Trophoblast cell (in vitro differentiated cells and primary cell): ENCODE measurements at regions not wholly inside any gene's neighbourhood (a gene's known extent, or its start where the extent isn't known, plus 50 kb on each side); places are given as distances from the start of the nearest gene placed in this dataset.
A peak's percentile ranks its signal among the peaks of the same experiment; 100 is the strongest.

Experiments
- DNase-seq, 2 donors: peaks; one replicate each; pipeline ENCODE4 v3.0.0-alpha.2; 2016
- H2AFZ ChIP-seq: 2 replicates; pipeline ENCODE4 v1.6.1; 2013; ENCODE audit warnings: low read length, moderate library complexity, mild to moderate bottlenecking; ENCODE audit not compliant: insufficient read depth, poor library complexity
- H2AK5ac ChIP-seq: 2 replicates; pipeline ENCODE4 v1.6.1; 2013; ENCODE audit warnings: mild to moderate bottlenecking, low read length
- H2BK120ac ChIP-seq: 2 replicates; pipeline ENCODE4 v1.6.1; 2013; ENCODE audit warnings: low read length, mild to moderate bottlenecking, moderate library complexity; ENCODE audit not compliant: insufficient read depth, poor library complexity
- H2BK12ac ChIP-seq: 2 replicates; pipeline ENCODE4 v1.6.1; 2013; ENCODE audit warnings: mild to moderate bottlenecking, low read length, moderate library complexity
- H2BK5ac ChIP-seq: 2 replicates; pipeline ENCODE4 v1.6.1; 2013; ENCODE audit warnings: low read length, low read depth, moderate library complexity, mild to moderate bottlenecking; ENCODE audit not compliant: poor library complexity
- H3K14ac ChIP-seq: 2 replicates; pipeline ENCODE4 v1.6.1; 2013; ENCODE audit warnings: mild to moderate bottlenecking, low read length
- H3K18ac ChIP-seq: 2 replicates; pipeline ENCODE4 v1.6.1; 2013; ENCODE audit warnings: mild to moderate bottlenecking, low read length
- H3K23ac ChIP-seq: 2 replicates; pipeline ENCODE4 v1.6.1; 2013; ENCODE audit warnings: low read length
- H3K27ac ChIP-seq: 2 replicates; pipeline ENCODE4 v1.5.1; 2013; ENCODE audit warnings: low read depth, mild to moderate bottlenecking, inconsistent platforms, low read length, moderate library complexity
- H3K27me3 ChIP-seq: 2 replicates; pipeline ENCODE4 v1.6.1; 2013; ENCODE audit warnings: inconsistent platforms, mild to moderate bottlenecking, low read length, moderate library complexity; ENCODE audit not compliant: insufficient read depth
- H3K36me3 ChIP-seq, 2 experiments: 1 replicate in 1 of 2; 2 replicates in 1 of 2; pipeline ENCODE4 v1.6.1; 2013; ENCODE audit warnings: low read length in 2 of 2, mild to moderate bottlenecking in 2 of 2, moderate library complexity in 1 of 2; ENCODE audit not compliant: insufficient read depth in 2 of 2, control insufficient read depth in 1 of 2
- H3K4ac ChIP-seq: 2 replicates; pipeline ENCODE4 v1.6.1; 2013; ENCODE audit warnings: low read depth, mild to moderate bottlenecking, low read length, moderate library complexity
- H3K4me1 ChIP-seq, 2 experiments: 1 replicate in 1 of 2; 2 replicates in 1 of 2; pipeline ENCODE4 v1.6.1; 2013; ENCODE audit warnings: low read length in 2 of 2, mild to moderate bottlenecking in 2 of 2, moderate library complexity in 1 of 2; ENCODE audit not compliant: insufficient read depth in 2 of 2, control insufficient read depth in 1 of 2
- H3K4me2 ChIP-seq: 2 replicates; pipeline ENCODE4 v1.6.1; 2013; ENCODE audit warnings: inconsistent platforms, mild to moderate bottlenecking, low read length, moderate library complexity
- H3K4me3 ChIP-seq: 2 replicates; pipeline ENCODE4 v1.5.1; 2013; ENCODE audit warnings: mild to moderate bottlenecking, low read depth, low read length, inconsistent platforms
- H3K79me1 ChIP-seq: one replicate; pipeline ENCODE4 v1.6.1; 2013; ENCODE audit warnings: low read length
- H3K79me2 ChIP-seq: 2 replicates; pipeline ENCODE4 v1.6.1; 2013; ENCODE audit warnings: low read length, mild to moderate bottlenecking; ENCODE audit not compliant: control insufficient read depth, insufficient read depth, poor library complexity
- H3K9ac ChIP-seq: 2 replicates; pipeline ENCODE4 v1.6.1; 2013; ENCODE audit warnings: mild to moderate bottlenecking, low read length
- H3K9me3 ChIP-seq: 2 replicates; pipeline ENCODE4 v1.6.1; 2013; ENCODE audit warnings: low read depth, mild to moderate bottlenecking, control low read depth, inconsistent platforms, low read length; ENCODE audit not compliant: insufficient read depth
- H4K12ac ChIP-seq: 2 replicates; pipeline ENCODE4 v1.6.1; 2013; ENCODE audit warnings: low read depth, mild to moderate bottlenecking, low read length, moderate library complexity
- H4K8ac ChIP-seq: 2 replicates; pipeline ENCODE4 v1.6.1; 2013; ENCODE audit warnings: low read depth, mild to moderate bottlenecking, low read length, moderate library complexity
- H4K91ac ChIP-seq: one replicate; pipeline ENCODE4 v1.6.1; 2013; ENCODE audit warnings: low read depth, mild to moderate bottlenecking, low read length, moderate library complexity
- WGBS: extraction: QIAGEN DNeasy Blood & Tissue Kit; methylation state at CpG from one replicate; pipeline ENCODE4 v1.1.7; 2013; ENCODE audit warnings: missing lambda C conversion rate; ENCODE audit not compliant: insufficient read length, insufficient coverage; ENCODE audit errors: extremely low coverage; 5-methylcytosine and 5-hydroxymethylcytosine counted together

DNA sequence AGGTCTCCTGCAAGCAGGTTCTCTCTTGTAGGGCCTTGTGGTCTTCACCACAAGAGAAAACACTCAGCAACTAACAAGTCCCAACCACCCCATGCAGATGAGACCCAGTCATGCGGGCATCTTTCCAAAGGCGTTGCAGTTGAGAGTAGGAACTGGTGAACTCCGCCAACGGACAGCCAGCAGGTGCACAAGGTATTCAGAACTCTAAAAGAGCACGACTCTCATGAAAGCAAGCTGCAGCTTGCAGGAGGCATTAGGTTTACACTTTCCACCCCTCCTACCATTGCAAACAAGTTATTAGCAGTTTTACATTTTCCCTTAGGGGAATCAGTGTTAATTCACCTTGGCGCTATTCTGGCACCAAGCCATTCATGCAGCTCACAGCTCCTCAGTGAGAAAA, 173.4 kb upstream of the KIT start:
- Histone ChIP-seq H3K79me2 (no peaks in the 10 kb centered on the region), H3K4me3 (no peak overlapping the region), H2BK12ac (no peak overlapping the region), H2BK5ac (no peak overlapping the region), H3K4me1 (no peaks in the 10 kb centered on the region), H3K36me3 (no peaks in the 10 kb centered on the region), H3K27me3 (no peaks in the 10 kb centered on the region), H2BK120ac (no peak overlapping the region), H3K4ac (no peak overlapping the region), H3K9ac (no peak overlapping the region), H3K23ac (no peak overlapping the region), H3K27ac (no peak overlapping the region), H3K4me2 (no peak overlapping the region), H4K12ac (no peak overlapping the region), H3K79me1 (no peaks in the 10 kb centered on the region), H3K18ac (no peak overlapping the region), H4K8ac (no peak overlapping the region), H2AK5ac (no peak overlapping the region), H4K91ac (no peak overlapping the region), H3K9me3 (no peaks in the 10 kb centered on the region), H2AFZ (no peak overlapping the region), H3K14ac (no peak overlapping the region)
- WGBS = no CpG with 5 or more reads among the region's 6 CpGs
- no peak for DNase-seq

DNA sequence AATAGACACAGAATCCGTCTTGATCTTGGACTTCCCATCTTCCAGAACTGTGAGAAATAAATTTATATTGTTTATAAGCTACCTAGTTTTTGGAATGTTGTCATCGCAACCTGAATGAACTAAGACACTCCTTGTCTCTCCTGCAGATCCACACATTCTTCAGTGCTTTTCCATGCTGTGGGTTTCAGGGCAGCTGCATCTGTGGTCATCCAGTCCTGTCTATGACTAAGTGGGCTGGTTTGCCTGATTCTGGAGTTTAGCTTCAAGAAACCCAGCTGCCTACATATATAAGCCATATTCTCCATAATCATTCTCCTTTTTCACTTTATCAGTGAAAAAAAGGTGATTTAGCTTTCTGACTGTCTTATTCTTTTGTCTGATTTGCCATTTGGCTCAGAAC, 170.3 kb upstream of the KIT start:
- Histone ChIP-seq H2BK120ac (no peak overlapping the region), H4K8ac (no peak overlapping the region), H3K4me1 (no peaks in the 10 kb centered on the region), H3K79me2 (no peaks in the 10 kb centered on the region), H2AFZ (no peak overlapping the region), H3K23ac (no peak overlapping the region), H3K9ac (no peak overlapping the region), H3K18ac (no peak overlapping the region), H3K4me3 (no peak overlapping the region), H3K14ac (no peak overlapping the region), H2BK5ac (no peak overlapping the region), H4K12ac (no peak overlapping the region), H3K9me3 (no peaks in the 10 kb centered on the region), H3K4ac (no peak overlapping the region), H2AK5ac (no peak overlapping the region), H3K27me3 (no peaks in the 10 kb centered on the region), H4K91ac (no peak overlapping the region), H3K27ac (no peak overlapping the region), H3K79me1 (no peaks in the 10 kb centered on the region), H2BK12ac (no peak overlapping the region), H3K36me3 (no peaks in the 10 kb centered on the region), H3K4me2 (no peak overlapping the region)
- WGBS = no CpG with 5 or more reads among the region's 2 CpGs
- peak; percentile 69 to 80 for DNase-seq

DNA sequence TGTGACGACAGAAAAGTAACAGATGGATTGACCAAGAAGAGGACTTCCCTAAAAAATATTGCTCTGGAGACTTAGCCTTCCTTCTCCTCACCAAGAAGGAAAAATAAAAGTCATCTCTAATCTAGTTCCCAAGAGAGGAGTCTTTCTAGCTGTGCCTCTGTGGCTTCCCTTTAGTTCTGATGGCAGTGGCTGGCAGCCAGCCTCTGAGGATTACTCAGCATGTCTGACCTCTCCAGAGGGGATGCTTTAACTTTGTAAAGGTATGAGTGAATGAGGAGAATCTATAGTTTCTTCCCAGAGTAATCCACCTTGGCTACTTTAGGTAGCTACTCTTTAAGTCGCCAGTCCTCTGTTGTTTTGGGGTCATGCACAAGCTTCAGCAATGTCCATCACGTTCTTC, 163.9 kb upstream of the KIT start:
- no peak overlapping the region for H2BK12ac ChIP-seq
- H3K4ac ChIP-seq = no peak overlapping the region
- no peak overlapping the region for H2AFZ ChIP-seq
- H4K12ac ChIP-seq = no peak overlapping the region
- no peak overlapping the region for H3K4me3 ChIP-seq
- DNase-seq = no peak
- H3K18ac ChIP-seq = no peak overlapping the region
- H4K8ac ChIP-seq = no peak overlapping the region
- no peaks in the 10 kb centered on the region for H3K9me3 ChIP-seq
- H3K14ac ChIP-seq = no peak overlapping the region
- H3K4me2 ChIP-seq = no peak overlapping the region
- H3K79me1 ChIP-seq = peaks cover 4% of the 10 kb centered on the region
- no peak overlapping the region for H3K27ac ChIP-seq
- no peak overlapping the region for H2BK5ac ChIP-seq
- H2BK120ac ChIP-seq = no peak overlapping the region
- H3K36me3 ChIP-seq = no peaks in the 10 kb centered on the region
- no peak overlapping the region for H2AK5ac ChIP-seq
- no peaks in the 10 kb centered on the region for H3K27me3 ChIP-seq
- no peak overlapping the region for H3K9ac ChIP-seq
- no CpG with 5 or more reads among the region's 3 CpGs for WGBS
- H3K23ac ChIP-seq = no peak overlapping the region
- H3K4me1 ChIP-seq = peaks cover 10 to 16% of the 10 kb centered on the region in 2 experiments
- H3K79me2 ChIP-seq = no peaks in the 10 kb centered on the region
- H4K91ac ChIP-seq = no peak overlapping the region

GRCh38 chr4:54495091-54495490, 162.7 kb upstream of the KIT start:
- H3K36me3 ChIP-seq = no peaks in the 10 kb centered on the region
- H3K79me2 ChIP-seq = no peaks in the 10 kb centered on the region
- peak overlapping the region; percentile 20 for H3K27ac ChIP-seq
- no peak overlapping the region for H2BK120ac ChIP-seq
- H4K91ac ChIP-seq = no peak overlapping the region
- H3K4me2 ChIP-seq = no peak overlapping the region
- no peak overlapping the region for H3K9ac ChIP-seq
- no peak overlapping the region for H2AK5ac ChIP-seq
- no peak overlapping the region for H3K18ac ChIP-seq
- no peak overlapping the region for H3K23ac ChIP-seq
- peaks cover 4% of the 10 kb centered on the region for H3K79me1 ChIP-seq
- no peak overlapping the region for H2BK12ac ChIP-seq
- no peak overlapping the region for H2BK5ac ChIP-seq
- no peak overlapping the region for H4K12ac ChIP-seq
- no peak overlapping the region for H3K4ac ChIP-seq
- no CpG with 5 or more reads among the region's 7 CpGs for WGBS
- peaks cover 14 to 23% of the 10 kb centered on the region in 2 experiments for H3K4me1 ChIP-seq
- no peaks in the 10 kb centered on the region for H3K27me3 ChIP-seq
- DNase-seq = peak; percentile 85 to 91
- H3K14ac ChIP-seq = no peak overlapping the region
- H2AFZ ChIP-seq = no peak overlapping the region
- H3K4me3 ChIP-seq = no peak overlapping the region
- H3K9me3 ChIP-seq = no peaks in the 10 kb centered on the region
- H4K8ac ChIP-seq = no peak overlapping the region
